ENCODE measurements at regions not wholly inside any gene's neighbourhood (a gene's known extent, or its start where the extent isn't known, plus 50 kb on each side); places are given as distances from the start of the nearest gene placed in this dataset.

DNA sequence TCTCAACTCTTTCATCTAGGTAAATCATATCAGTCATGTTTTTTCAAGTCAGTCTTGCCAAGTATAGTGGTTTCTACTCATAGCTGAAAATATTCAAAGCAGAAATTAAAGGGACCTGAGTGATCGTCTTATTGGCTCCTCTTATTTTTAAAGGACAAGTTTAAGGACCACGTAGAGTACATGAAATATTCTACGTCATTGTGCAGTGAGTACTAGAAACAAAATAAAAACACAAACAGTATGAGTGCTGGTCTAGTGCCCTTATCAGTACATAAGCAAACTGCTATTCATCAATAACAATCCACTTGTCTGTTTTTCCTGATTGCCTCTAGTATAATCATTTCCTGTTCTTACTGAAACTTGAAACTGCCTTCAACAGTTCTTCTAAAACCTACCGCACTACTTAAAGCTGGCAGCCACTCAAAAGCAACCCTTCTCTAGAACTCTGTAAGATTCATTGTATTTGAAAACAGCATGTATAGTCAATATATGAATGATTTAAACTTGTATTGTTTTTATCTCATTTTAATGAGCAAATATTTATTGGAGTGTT lies 853.7 kb downstream of the TAF11L14 start:
- TF ChIP-seq EP300 (IDR thresholded peaks at IDR 0.05): no peak
- TF ChIP-seq, protein P1, sequence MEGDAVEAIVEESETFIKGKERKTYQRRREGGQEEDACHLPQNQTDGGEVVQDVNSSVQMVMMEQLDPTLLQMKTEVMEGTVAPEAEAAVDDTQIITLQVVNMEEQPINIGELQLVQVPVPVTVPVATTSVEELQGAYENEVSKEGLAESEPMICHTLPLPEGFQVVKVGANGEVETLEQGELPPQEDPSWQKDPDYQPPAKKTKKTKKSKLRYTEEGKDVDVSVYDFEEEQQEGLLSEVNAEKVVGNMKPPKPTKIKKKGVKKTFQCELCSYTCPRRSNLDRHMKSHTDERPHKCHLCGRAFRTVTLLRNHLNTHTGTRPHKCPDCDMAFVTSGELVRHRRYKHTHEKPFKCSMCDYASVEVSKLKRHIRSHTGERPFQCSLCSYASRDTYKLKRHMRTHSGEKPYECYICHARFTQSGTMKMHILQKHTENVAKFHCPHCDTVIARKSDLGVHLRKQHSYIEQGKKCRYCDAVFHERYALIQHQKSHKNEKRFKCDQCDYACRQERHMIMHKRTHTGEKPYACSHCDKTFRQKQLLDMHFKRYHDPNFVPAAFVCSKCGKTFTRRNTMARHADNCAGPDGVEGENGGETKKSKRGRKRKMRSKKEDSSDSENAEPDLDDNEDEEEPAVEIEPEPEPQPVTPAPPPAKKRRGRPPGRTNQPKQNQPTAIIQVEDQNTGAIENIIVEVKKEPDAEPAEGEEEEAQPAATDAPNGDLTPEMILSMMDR (IDR thresholded peaks at IDR 0.05): no peak
